ENCODE measurements at regions not wholly inside any gene's neighbourhood (a gene's known extent, or its start where the extent isn't known, plus 50 kb on each side); places are given as distances from the start of the nearest gene placed in this dataset.

- no peak for DNase-seq (ENCODE audit: low read depth in 2 of 2)
Observed at GRCh38 chr10:108241166-108241565, 1076.7 kb upstream of the SORCS1 start.

- no peak for DNase-seq (ENCODE audit: low read depth in 2 of 2)
Observed at GRCh38 chr10:108238261-108238660, 1073.8 kb upstream of the SORCS1 start.

- DNase-seq (ENCODE audit: low read depth in 2 of 2): no peak
Observed at GRCh38 chr10:108230478-108231170, 1066.1 kb upstream of the SORCS1 start.

- no peak for DNase-seq (ENCODE audit: low read depth in 2 of 2)
Observed at GRCh38 chr10:108208732-108209131, 1044.2 kb upstream of the SORCS1 start.

GRCh38 chr10:108208038-108208437 is 1043.5 kb upstream of the SORCS1 start:
- no peak for DNase-seq (ENCODE audit: low read depth in 2 of 2)

- DNase-seq (ENCODE audit: low read depth in 2 of 2): no peak
Observed at GRCh38 chr10:108204528-108205305, 1040.2 kb upstream of the SORCS1 start.

- DNase-seq (ENCODE audit: low read depth in 2 of 2): no peak
Observed at GRCh38 chr10:108203905-108204527, 1039.5 kb upstream of the SORCS1 start.

GRCh38 chr10:108187408-108188012 is 1023.0 kb upstream of the SORCS1 start:
- DNase-seq (ENCODE audit: low read depth in 2 of 2): no peak

GRCh38 chr10:108184114-108184513 is 1019.6 kb upstream of the SORCS1 start:
- no peak for DNase-seq (ENCODE audit: low read depth in 2 of 2)

GRCh38 chr10:108180878-108181277 is 1016.4 kb upstream of the SORCS1 start:
- no peak for DNase-seq (ENCODE audit: low read depth in 2 of 2)

- DNase-seq (ENCODE audit: low read depth in 2 of 2): no peak
Observed at GRCh38 chr10:108169846-108170245, 1005.3 kb upstream of the SORCS1 start.

- no peak for DNase-seq (ENCODE audit: low read depth in 2 of 2)
Observed at GRCh38 chr10:108167766-108168165, 1003.3 kb upstream of the SORCS1 start.

- no peak for DNase-seq (ENCODE audit: low read depth in 2 of 2)
Observed at GRCh38 chr10:108166401-108166800, 1001.9 kb upstream of the SORCS1 start.

- DNase-seq (ENCODE audit: low read depth in 2 of 2): no peak
Observed at GRCh38 chr10:108147346-108147745, 982.8 kb upstream of the SORCS1 start.

GRCh38 chr10:108141064-108141463 is 976.6 kb upstream of the SORCS1 start:
- no peak for DNase-seq (ENCODE audit: low read depth in 2 of 2)

GRCh38 chr10:108132303-108132702 is 967.8 kb upstream of the SORCS1 start:
- no peak for DNase-seq (ENCODE audit: low read depth in 2 of 2)

- no peak for DNase-seq (ENCODE audit: low read depth in 2 of 2)
Observed at GRCh38 chr10:108130575-108130974, 966.1 kb upstream of the SORCS1 start.

GRCh38 chr10:108112218-108112617 is 947.7 kb upstream of the SORCS1 start:
- no peak for DNase-seq (ENCODE audit: low read depth in 2 of 2)

GRCh38 chr10:108104551-108105156 is 940.1 kb upstream of the SORCS1 start:
- DNase-seq (ENCODE audit: low read depth in 2 of 2): no peak

- DNase-seq (ENCODE audit: low read depth in 2 of 2): no peak
Observed at GRCh38 chr10:108097258-108097657, 932.8 kb upstream of the SORCS1 start.

- no peak for DNase-seq (ENCODE audit: low read depth in 2 of 2)
Observed at GRCh38 chr10:108095932-108096925, 931.7 kb upstream of the SORCS1 start.
